ENCODE measurements at regions not wholly inside any gene's neighbourhood (a gene's known extent, or its start where the extent isn't known, plus 50 kb on each side); places are given as distances from the start of the nearest gene placed in this dataset.
"Not testable (repeated sequence)": the region's sequence is repeated elsewhere in the genome, so short reads cannot be mapped to it uniquely, and the experiment has no call there.

- DNase-seq (ENCODE audit: low spot score): no peak
These were observed 158.2 kb downstream of the C4orf33 start for GRCh38 chr4:129254126-129254525.

GRCh38 chr4:129254526-129254925 lies 158.6 kb downstream of the C4orf33 start:
- no peak for DNase-seq (ENCODE audit: low spot score)

GRCh38 chr4:129261584-129261983 lies 165.6 kb downstream of the C4orf33 start:
- DNase-seq (ENCODE audit: low spot score): no peak

GRCh38 chr4:129264008-129264657 lies 168.2 kb downstream of the C4orf33 start:
- DNase-seq (ENCODE audit: low spot score): no peak

DNA sequence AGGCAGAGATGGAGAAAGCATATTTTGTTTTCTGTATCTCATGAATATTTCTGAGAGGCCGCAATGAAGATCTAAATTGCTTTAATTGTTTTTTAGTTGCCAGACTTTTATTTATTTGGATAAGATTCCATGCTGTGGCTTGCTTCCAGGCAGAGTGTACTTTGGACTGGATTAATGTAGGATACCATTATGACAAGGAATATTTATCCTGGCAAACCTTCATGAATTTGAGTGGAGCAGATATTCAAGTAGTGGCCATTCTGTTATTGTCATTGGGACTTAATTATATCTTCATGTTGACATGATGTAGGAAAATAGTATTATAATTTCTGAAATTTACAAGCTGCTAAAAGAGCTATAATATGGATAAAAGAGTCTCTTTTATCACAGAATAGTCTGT lies 182.9 kb downstream of the C4orf33 start:
- no peak for DNase-seq (ENCODE audit: low spot score)

DNA sequence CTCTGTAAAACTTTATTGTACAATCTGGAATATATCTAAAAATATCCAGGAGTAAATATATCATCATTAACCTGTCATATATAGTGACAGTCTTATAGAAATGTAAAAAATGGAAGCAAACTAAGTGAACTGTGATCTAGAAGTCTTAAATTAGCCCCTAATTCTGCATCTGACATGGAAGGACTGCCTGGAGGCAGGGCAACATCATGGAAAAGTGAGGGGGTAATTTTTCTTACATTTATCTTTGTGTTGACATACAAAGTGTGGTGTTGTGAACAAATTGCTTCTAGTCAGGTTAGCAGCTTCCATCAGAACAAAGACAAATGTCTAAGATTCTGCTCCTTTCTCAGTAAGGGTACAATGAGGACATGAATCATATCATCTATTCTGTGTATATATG lies 186.3 kb downstream of the C4orf33 start:
- no peak for DNase-seq (ENCODE audit: low spot score)

- not testable (repeated sequence) for DNase-seq (ENCODE audit: low spot score)
These were observed 196.2 kb downstream of the C4orf33 start for GRCh38 chr4:129292194-129292593.

DNA sequence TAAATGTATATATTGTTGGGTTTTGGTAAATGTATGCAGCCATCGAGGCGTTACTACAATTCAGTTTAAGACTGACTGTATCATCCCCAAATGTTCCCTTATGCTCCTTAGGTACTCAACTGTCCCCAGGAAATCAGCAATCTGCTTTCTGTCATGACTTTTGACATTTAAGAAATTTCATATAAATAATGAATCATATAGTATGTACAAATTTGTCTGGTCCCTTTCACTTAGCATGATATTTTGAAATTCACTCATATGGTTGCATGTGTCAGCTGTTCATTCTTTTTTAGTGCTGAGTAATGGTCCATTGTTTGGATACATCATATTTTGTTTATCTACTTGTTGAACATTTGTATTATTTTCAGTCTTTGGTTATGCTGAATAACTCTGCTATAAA lies 218.8 kb downstream of the C4orf33 start:
- DNase-seq (ENCODE audit: low spot score): no peak

DNA sequence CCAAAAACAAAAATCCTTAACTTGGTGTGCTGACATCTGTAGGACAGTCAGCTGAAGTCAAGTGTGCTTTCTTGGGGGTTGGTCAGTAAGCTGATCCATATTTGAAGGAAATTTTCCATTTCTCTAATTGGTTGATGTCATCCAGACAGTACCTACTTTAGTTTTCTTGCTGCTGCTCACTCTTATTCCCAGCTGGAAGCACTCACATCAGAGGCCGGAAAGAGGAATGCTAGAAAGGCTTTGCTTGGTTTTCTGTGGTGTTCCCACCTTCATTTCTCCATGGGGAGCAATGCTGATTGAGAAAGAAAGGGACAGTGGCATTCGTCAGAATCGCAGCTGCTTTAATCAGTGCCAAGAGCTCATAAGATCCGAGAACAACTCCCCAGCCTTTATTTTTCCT lies 227.0 kb downstream of the C4orf33 start:
- DNase-seq (ENCODE audit: low spot score): no peak

DNA sequence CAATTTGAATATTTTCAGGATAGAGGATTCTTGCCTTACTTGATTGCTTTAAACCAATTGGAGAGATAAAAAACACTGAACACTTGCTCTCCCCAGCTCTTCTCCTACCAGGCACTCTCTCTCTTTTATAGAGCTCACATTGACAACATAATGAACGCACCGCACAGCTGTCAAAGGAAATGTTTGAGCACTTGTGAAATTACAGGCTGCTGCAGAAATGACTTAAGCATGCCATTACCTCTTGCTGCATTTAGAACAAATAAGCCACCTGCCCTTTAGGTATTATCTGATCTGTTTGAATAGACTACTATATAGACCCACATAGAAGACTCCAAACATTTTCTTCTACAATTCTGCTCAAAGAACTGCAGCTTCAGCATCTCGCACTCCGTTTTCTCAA lies 227.7 kb downstream of the C4orf33 start:
- DNase-seq (ENCODE audit: low spot score): no peak

DNA sequence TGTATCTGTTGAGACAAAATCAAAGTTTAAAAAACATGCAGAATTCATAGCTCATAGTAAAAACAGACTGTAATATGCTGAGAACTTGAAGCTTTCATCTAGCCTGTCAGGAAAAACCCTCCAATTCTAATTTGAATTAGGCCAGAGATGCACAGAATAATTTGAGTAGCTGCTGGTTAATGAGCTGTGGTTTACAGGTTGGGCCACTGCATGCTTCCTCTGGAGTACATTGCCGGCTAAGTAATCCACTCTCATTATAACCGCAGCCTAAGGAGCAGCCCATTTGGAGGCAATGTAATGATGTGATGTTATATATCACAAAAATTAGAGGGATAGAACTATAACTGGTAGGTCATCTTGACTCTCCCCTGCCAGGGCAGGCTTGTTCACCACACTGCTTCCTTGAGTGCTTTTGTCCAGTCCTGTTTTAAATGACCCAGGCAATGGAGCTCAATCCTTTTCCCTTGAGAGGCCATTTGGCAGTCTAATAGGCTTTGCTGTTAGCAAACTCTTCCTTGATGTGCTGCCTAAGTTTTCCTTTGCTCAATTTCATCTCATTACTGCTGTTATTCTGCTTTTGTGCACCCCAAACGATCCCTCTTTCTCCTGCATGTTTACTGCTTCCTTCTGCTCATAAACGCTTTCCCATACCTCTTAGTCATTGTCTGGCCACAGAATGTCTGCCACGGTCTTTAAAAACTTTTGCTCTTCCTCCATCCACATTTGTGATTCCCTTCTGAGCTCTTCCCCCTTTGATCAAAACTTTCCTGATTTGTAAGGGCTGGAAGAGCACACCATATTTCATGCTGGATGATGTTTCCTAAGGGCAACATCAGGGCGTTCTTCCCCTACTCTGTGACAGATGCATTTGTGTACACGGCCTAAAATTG lies 230.9 kb downstream of the C4orf33 start:
- no peak for DNase-seq (ENCODE audit: low spot score)

DNA sequence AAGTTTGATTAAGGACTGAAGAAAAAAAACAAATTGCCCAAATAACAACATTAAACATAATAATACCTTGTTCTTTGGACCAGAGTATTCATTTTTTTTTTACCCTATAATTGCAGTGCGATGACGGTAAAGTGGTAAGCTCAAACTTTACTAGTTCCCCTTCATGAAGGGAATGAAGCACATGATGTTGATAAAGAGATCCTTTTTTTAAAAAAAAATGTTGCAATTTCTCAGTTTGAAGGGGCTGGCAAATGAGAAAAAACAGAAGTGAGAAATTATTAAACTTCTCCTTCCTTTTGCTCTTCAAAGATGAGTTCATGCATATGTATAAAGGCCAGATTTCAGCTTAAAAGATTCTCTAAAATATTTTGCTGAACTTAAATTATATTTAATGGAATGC lies 231.7 kb downstream of the C4orf33 start:
- no peak for DNase-seq (ENCODE audit: low spot score)

DNA sequence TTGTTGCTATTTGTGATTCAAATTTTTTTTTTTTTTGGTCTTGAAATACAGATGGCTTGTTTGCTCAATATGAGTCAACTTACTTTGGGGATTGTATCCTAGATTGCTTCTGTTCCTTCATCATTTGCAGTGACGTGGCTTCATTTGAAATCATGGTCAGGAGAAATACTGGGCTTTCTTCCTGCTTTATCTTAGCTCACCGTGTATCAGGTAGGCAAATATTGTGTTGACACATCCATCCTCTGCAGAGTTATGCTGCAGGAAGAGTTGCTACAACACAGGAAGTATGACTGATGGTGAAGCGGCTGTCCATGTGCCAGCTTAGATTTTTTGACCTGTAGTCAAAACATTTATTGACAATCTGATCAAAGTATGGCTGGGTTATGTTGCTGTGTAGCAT lies 232.2 kb downstream of the C4orf33 start:
- DNase-seq (ENCODE audit: low spot score): peak; percentile 34

DNA sequence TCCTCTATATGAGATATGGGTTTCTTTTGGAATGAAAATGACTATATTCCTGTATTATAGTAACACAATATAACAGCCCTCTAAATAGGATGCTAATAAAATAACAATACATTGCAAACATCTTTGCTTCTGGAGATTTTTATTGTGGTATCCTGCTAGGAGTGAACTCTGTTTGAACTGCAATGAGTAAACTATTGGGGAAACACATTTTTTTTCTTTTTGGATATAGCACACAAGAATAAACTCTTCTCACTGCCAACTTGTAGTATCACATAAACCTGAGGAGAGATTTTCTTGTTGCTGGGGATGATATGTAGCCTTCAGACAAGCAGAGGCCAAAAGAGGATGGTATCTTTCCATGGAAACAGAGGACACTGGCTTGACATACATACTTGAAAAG lies 238.2 kb downstream of the C4orf33 start:
- no peak for DNase-seq (ENCODE audit: low spot score)

- no peak for DNase-seq (ENCODE audit: low spot score)
These were observed 239.3 kb downstream of the C4orf33 start for GRCh38 chr4:129335276-129335675.

GRCh38 chr4:129335818-129336217 lies 239.9 kb downstream of the C4orf33 start:
- no peak for DNase-seq (ENCODE audit: low spot score)

DNA sequence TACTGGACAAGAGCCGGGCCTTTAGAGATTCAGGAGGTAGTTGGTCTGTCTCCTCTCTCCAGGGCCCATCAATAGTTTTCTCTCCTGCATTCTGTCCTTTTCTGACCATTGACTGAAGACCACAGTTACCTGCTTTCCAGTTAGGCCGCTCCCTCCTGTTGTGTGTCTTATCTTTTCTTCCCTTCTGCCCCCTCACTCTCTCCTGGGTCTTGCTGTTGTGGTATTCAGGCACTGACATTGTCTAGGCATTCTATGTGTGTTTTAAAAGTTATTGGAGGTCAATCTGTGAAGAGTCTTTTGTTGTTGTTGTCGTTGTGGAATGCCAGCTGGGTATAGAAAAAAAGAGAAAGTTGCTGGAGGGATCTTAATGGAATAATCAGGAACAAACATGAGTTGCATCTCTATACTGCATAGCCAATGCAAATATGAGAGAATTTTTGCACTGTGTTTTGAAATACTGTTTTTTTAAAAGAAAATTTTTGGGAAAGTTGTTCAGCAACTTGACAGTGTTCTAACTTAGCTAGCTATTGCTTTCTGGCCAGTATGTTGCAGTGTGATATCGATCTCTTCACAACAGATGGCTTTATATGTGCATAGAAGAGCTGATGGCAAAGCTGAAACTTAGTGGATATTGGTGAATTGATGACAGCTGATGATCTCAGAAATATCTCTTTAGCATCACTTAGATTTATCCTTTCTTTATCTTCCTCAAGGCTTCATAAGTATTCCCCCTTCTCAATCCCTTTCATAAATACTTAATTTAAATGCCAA lies 240.7 kb downstream of the C4orf33 start:
- no peak for DNase-seq (ENCODE audit: low spot score)

DNA sequence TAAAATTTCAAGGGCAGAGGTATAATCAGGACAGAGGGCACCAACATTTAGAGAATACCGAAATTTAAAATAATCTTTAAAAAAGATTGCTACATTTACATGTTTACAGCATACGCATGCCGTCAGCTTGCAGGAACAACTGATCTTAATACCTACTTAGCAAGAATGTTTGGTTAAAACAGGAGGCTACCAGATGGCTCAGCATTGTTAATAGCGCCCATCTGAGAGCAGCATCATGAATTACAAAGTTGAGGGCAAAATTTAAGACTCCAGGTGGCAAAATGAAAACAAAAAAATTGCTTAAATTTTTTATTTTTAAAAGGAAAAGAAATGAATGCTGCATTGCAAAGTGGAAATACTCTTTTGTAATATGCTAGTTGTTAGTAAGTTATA lies 241.3 kb downstream of the C4orf33 start:
- no peak for DNase-seq (ENCODE audit: low spot score)

- DNase-seq (ENCODE audit: low spot score): no peak
These were observed 247.0 kb downstream of the C4orf33 start for GRCh38 chr4:129342819-129343408.

- DNase-seq (ENCODE audit: low spot score): peak; percentile 39
These were observed 248.1 kb downstream of the C4orf33 start for GRCh38 chr4:129344058-129344457.

GRCh38 chr4:129345609-129346008 lies 249.7 kb downstream of the C4orf33 start:
- DNase-seq (ENCODE audit: low spot score): no peak

DNA sequence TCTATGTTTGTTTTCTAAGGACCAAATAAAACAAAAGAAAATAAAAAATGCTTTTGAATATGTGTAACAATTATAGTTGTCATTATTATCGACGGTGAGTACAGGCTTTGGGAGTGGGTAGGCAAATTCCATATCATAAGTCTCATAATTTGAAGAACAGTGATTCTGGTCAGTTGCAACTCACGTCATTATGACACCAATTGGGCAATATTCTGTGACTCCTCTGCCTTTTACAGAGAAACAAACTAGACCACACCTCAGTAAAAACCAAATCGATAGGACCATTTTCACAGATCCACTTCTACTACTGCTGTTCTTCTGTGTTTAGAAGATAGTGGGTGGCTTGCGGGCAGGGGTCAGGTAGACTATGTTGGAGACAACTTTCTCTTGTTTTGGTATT lies 250.1 kb downstream of the C4orf33 start:
- no peak for DNase-seq (ENCODE audit: low spot score)

All from kidney capillary endothelial cell (primary cell).